Esophagus (tissue), 2 donors: ENCODE measurements at regions not wholly inside any gene's neighbourhood (a gene's known extent, or its start where the extent isn't known, plus 50 kb on each side); places are given as distances from the start of the nearest gene placed in this dataset.

Experiments
- H3K27ac ChIP-seq, 2 donors: one replicate each; pipeline ENCODE4 v1.5.1; 2013; ENCODE audit warnings: low read depth in 2 of 2, mild to moderate bottlenecking in 2 of 2, inconsistent platforms in 1 of 2, low read length in 1 of 2, moderate library complexity in 1 of 2
- H3K27me3 ChIP-seq, 2 donors: one replicate each; pipeline ENCODE4 v1.6.1; 2013; ENCODE audit warnings: low read length in 2 of 2, control low read depth in 1 of 2, mild to moderate bottlenecking in 1 of 2; ENCODE audit not compliant: insufficient read depth in 2 of 2, control insufficient read depth in 1 of 2
- H3K36me3 ChIP-seq, 2 donors: one replicate each; pipeline ENCODE4 v1.6.1; 2013; ENCODE audit warnings: low read length in 1 of 2; ENCODE audit not compliant: control insufficient read depth in 2 of 2, insufficient read depth in 2 of 2
- H3K4me1 ChIP-seq, 2 donors: one replicate each; pipeline ENCODE4 v1.6.1; 2013; ENCODE audit warnings: low read length in 1 of 2; ENCODE audit not compliant: control insufficient read depth in 2 of 2, insufficient read depth in 2 of 2
- H3K4me3 ChIP-seq, 2 donors: one replicate each; pipeline ENCODE4 v1.5.1; 2013; ENCODE audit warnings: low read length in 2 of 2, mild to moderate bottlenecking in 2 of 2, low read depth in 1 of 2, moderate library complexity in 1 of 2
- H3K9me3 ChIP-seq, 2 donors: one replicate each; pipeline ENCODE4 v1.6.1; 2013; ENCODE audit warnings: mild to moderate bottlenecking in 2 of 2, low read depth in 1 of 2, low read length in 1 of 2, moderate library complexity in 1 of 2; ENCODE audit not compliant: control insufficient read depth in 2 of 2, insufficient read depth in 1 of 2
- WGBS, 2 donors: extraction: QIAGEN DNeasy Blood & Tissue Kit; methylation state at CpG; one replicate each; pipeline ENCODE4 v1.1.7; 2013; 5-methylcytosine and 5-hydroxymethylcytosine counted together
- donor health status: healthy with polysubstance abuse.
- donor health status: Bipolar disorder and iron deficiency.

DNA sequence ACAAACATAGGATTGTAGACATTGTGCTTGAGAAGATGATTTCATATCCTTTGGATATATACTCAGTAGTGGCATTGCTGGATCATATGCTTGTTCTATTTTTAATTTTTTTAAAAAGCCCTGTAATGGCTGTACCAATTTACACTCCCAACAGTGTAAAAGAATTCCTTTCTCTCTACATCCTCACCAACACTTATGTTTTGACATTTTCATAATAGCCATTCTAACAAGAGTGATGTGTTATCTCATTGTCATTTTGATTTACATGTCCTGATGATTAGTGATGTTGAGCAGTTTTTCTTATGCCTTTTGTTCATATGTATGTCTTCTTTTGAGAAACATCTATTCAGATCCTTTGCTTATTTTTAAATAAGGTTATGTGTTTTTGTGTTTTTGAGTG is 1039.2 kb upstream of the GOT2 start:
- Histone ChIP-seq H3K36me3 (no peaks in the 10 kb centered on the region), H3K4me1 (no peaks in the 10 kb centered on the region), H3K27me3 (no peaks in the 10 kb centered on the region), H3K27ac (no peak overlapping the region), H3K4me3 (no peak overlapping the region), H3K9me3 (no peaks in the 10 kb centered on the region)

DNA sequence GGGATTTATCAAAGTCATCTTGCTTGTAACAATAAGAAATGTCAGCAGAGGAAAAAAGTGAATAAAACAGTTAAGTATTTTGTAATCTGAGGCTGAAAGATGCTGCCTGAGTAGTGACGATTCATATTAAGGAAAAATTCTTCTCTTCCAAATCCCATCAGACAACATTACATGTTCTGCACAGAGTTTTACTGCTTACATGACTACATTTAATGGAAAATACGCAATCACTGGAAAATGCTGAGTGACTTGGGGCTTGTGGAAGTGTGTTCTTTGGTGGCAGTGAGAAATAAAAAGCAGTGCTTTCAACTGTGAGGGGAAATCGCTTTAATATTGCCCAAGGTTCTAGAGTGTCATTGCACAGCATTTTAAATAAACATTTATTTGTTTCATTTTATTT is 1025.2 kb upstream of the GOT2 start:
- Histone ChIP-seq H3K9me3 (peaks cover 0 to 5% of the 10 kb centered on the region in 2 donors), H3K27ac (no peak overlapping the region)
- WGBS, 2 donors = 71 to 78% methylated on average over 3 of the region's 3 CpGs

DNA sequence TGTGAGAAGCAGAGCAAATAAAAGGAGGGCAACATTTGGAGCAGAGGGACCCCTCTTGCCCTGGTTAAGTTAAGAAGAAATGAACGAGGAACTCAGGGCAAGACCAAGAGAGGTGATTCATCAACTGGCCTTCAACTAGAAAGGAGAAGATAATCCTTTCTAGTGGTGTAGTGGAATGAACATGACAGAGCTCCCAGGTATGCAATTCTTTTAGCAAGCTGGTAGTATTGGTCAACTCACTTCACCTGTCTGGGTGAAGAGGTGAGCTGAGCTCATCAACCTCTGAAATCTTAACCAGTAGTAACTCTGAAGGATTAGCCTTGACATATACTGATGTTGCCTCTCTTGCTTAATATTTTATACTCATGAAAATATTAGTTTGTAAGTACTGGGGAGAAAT is 1024.7 kb upstream of the GOT2 start:
- H3K36me3 ChIP-seq = no peaks in the 10 kb centered on the region
- 47 to 58% methylated on average over 1 of the region's 1 CpG for WGBS, 2 donors
- H3K27ac ChIP-seq = no peak overlapping the region
- no peaks in the 10 kb centered on the region for H3K27me3 ChIP-seq
- H3K4me3 ChIP-seq = no peak overlapping the region
- no peaks in the 10 kb centered on the region for H3K4me1 ChIP-seq
- H3K9me3 ChIP-seq = peaks cover 0 to 5% of the 10 kb centered on the region in 2 donors

More for the DNA sequence above, 1025.2 kb upstream of the GOT2 start:
- Histone ChIP-seq H3K4me1 (no peaks in the 10 kb centered on the region), H3K36me3 (no peaks in the 10 kb centered on the region), H3K4me3 (no peak overlapping the region), H3K27me3 (no peaks in the 10 kb centered on the region)

DNA sequence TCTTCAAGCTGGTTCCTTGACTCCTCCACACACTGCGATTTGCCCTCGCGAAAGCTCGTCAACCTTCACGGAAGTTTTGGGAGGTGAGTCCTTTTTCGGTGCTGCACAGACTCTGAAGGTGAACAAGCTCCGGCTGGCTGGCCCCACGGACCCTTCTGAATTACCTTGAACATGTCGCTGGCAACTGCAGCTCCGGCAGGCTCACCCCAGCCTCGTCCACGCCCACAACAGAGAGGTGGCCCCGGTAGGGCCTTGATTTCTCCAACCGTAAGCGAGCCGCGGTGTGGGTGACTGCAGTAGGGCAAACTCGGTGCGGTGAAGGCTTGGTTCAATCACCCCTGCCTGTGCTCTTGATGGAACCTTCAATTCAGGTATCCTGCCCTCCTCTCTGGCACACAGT is 1020.7 kb upstream of the GOT2 start:
- no peak overlapping the region for H3K27ac ChIP-seq
- no peaks in the 10 kb centered on the region for H3K27me3 ChIP-seq
- H3K9me3 ChIP-seq = peaks cover 0 to 5% of the 10 kb centered on the region in 2 donors
- WGBS, 2 donors = 92 to 94% methylated on average over 19 of the region's 19 CpGs
- no peak overlapping the region for H3K4me3 ChIP-seq
- H3K4me1 ChIP-seq = no peaks in the 10 kb centered on the region
- H3K36me3 ChIP-seq = no peaks in the 10 kb centered on the region

DNA sequence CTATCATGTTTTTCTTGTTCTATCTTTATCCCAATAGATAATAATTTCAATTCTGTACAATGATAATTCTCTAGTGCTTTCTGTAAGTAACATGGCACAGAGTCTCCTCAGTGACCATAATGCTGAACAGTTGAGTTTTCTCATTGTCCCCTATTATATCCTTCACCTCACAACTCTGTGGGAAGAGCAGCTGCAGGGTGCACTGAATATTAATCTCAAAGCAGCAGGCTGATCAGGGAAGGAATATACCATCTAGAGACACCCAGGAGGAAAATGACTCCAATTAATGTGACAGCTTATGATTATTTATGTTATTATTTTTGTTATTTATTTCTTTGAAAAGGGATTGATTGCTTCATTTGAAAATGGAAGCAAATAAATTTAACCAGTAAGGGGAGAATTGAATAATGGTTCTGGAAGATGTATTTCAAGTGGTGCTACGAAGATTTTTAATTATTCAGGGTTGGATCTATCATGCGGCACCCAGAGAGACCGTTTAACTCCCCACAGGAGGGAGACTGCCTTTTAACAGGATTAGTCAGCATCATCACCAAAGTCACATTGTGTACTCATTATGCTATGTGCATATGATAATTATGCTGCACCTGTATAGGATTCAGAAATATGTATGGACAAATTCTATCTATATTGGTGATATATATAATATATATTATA is 1015.7 kb upstream of the GOT2 start:
- 89 to 91% methylated on average over 3 of the region's 3 CpGs for WGBS, 2 donors
- H3K4me1 ChIP-seq = no peaks in the 10 kb centered on the region
- H3K27me3 ChIP-seq = no peaks in the 10 kb centered on the region
- no peak overlapping the region for H3K27ac ChIP-seq
- H3K4me3 ChIP-seq = no peak overlapping the region
- H3K36me3 ChIP-seq = no peaks in the 10 kb centered on the region
- H3K9me3 ChIP-seq = peaks cover 0 to 2% of the 10 kb centered on the region in 2 donors

DNA sequence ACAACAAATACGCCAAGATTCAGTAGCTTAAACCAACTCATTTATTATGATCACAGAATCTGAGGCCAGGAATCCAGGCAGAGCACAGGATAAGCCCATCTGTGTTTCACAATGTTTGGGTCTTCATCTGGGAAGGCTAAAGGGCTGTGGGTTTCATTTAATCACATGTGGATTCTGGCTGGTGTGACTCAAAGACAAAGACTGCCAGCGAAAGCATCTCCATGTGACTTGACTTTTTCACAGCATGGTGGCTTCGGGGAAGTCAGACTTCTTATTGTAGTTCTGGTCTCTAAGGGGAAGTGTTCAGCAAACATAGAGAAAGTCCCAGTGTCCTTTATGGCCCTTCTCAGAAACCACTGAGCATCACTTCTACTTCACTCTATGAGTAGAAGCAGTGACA is 1014.4 kb upstream of the GOT2 start:
- Histone ChIP-seq H3K27me3 (no peaks in the 10 kb centered on the region), H3K4me3 (no peak overlapping the region), H3K9me3 (no peaks in the 10 kb centered on the region), H3K36me3 (no peaks in the 10 kb centered on the region), H3K27ac (no peak overlapping the region), H3K4me1 (peaks cover 0 to 2% of the 10 kb centered on the region in 2 donors)
- WGBS, 2 donors = 71 to 80% methylated on average over 3 of the region's 3 CpGs

DNA sequence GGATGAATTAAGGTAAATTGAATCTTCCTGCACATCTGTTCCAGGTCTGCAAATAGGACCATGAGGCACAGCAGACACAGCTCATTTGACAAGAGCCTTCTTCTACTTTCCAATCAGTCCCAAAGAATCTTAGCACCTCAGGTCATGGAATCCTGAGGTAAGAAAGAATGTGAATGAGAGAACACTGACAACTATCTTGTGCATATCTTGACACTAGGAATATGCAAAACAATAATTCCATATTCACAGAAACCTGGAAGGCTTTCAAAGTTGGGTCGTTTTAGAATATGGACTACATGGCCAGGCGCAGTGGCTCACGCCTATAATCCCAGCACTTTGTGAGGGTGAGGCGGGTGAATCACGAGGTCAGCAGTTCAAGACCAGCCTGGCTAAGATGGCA is 1009.4 kb upstream of the GOT2 start:
- H3K4me1 ChIP-seq = peaks cover 0 to 2% of the 10 kb centered on the region in 2 donors
- no peaks in the 10 kb centered on the region for H3K9me3 ChIP-seq
- H3K27me3 ChIP-seq = no peaks in the 10 kb centered on the region
- no peaks in the 10 kb centered on the region for H3K36me3 ChIP-seq
- H3K27ac ChIP-seq = no peak overlapping the region
- WGBS, 2 donors = 85 to 91% methylated on average over 5 of the region's 5 CpGs
- H3K4me3 ChIP-seq = no peak overlapping the region

DNA sequence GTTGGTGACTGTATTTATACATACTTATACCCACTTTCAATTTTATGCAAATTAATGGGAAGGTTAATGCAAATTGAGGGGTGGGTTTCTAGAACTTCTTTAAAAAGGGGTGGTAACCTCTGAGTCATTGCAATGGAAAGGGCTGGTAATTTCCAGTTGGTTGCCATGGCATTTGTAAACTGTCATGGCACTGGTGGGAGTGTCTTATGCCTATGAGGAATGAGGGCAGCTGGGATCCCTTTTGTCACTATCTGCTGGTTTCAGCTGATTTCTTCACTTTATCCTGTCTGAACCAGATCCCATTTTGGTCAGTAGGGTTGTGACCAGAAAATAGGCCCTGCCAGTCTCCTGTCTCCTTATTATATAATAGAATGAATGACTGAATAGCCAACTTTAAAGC is 1006.7 kb upstream of the GOT2 start:
- Histone ChIP-seq H3K27ac (no peak overlapping the region), H3K4me1 (peaks cover 0 to 2% of the 10 kb centered on the region in 2 donors), H3K4me3 (no peak overlapping the region), H3K27me3 (no peaks in the 10 kb centered on the region), H3K9me3 (no peaks in the 10 kb centered on the region), H3K36me3 (no peaks in the 10 kb centered on the region)

DNA sequence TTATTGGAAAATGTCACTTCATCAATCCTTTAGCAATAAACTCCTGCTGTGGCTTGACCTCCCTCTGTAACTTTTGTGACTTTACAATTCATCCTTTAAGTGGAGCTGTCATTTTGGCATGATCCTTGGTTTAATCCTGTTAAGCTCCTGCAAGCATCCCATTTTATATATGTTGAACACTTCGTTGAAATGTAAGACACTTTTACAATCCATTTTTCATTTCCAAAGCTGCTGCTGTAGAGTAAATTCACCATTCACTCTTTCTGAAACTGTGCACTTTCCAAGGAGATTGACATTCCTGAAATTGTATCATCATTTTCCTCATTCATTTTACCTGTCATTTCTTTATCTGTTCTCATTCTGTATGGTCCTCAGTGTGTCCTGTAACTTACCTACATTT is 1003.2 kb upstream of the GOT2 start:
- Histone ChIP-seq H3K27ac (no peak overlapping the region), H3K36me3 (no peaks in the 10 kb centered on the region), H3K4me1 (no peaks in the 10 kb centered on the region), H3K27me3 (no peaks in the 10 kb centered on the region), H3K4me3 (no peak overlapping the region), H3K9me3 (no peaks in the 10 kb centered on the region)
- 16 to 24% methylated on average over 1 of the region's 1 CpG for WGBS, 2 donors

DNA sequence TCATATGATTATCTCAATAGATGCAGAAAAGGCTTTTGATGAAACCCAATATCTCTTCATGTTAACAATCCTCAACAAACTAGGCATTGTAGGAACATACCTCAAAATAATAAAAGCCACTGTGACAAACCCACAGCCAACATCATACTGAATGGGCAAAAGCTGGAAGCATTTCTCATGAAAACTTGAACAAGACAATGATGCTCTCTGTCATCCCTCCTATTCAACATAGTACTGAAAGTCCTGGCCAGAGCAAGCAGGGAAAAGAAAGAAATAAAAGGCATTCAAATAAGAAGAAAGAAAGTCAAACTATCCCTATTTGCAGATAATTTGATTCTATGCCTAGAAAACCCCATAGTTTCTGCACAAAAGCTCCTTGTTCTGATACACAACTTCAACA is 999.2 kb upstream of the GOT2 start:
- Histone ChIP-seq H3K9me3 (peaks cover 0 to 4% of the 10 kb centered on the region in 2 donors), H3K27ac (no peak overlapping the region), H3K36me3 (no peaks in the 10 kb centered on the region), H3K4me3 (no peak overlapping the region), H3K4me1 (no peaks in the 10 kb centered on the region), H3K27me3 (no peaks in the 10 kb centered on the region)
